T-cell (primary cell): ENCODE measurements at regions not wholly inside any gene's neighbourhood (a gene's known extent, or its start where the extent isn't known, plus 50 kb on each side); places are given as distances from the start of the nearest gene placed in this dataset.

ENCODE experiments used
- ATAC-seq, 4 experiments: fragments of 200-7000 bp in 3 of 4; fragments of 150-1000 bp in 1 of 4; cut with Tn5 transposase; replicated peaks in 1 of 4; 1 replicate in 3 of 4; 2 replicates in 1 of 4; pipeline ENCODE4 v1.10.0; 2021; ENCODE audit warnings: moderate library complexity in 3 of 4, mild to moderate bottlenecking in 2 of 4, moderate number of reproducible peaks in 1 of 4
- CTCF ChIA-PET, 2 donors: fragments of 300-600 bp; sonication (Branson Sonifier 250); formaldehyde crosslinking; loops; one replicate each; lab custom pipeline; 2022; ENCODE audit warnings: antibody characterized with exemption in 2 of 2; lab: Charles Lee
- POLR2A ChIA-PET, 2 donors: fragments of 300-600 bp; sonication (Branson Sonifier 250); formaldehyde crosslinking; loops; one replicate each; lab custom pipeline; 2022; ENCODE audit warnings: antibody characterized with exemption in 2 of 2; lab: Charles Lee
- DNase-seq, 35 experiments: peaks; one replicate each; pipeline versions ENCODE4 v3.0.0 to v3.0.0-alpha.2; 2013 to 2023
- H3K27ac ChIP-seq: one replicate; pipeline ENCODE4 v1.5.1; 2013; ENCODE audit warnings: low read length
- H3K27me3 ChIP-seq, 2 experiments: replicated peaks in 1 of 2; 1 replicate in 1 of 2; 2 replicates in 1 of 2; pipeline versions ENCODE4 v1.6.1 to v1.7.0; 2013; ENCODE audit warnings: low read length in 1 of 2, mixed read lengths in 1 of 2; ENCODE audit not compliant: control insufficient read depth in 2 of 2, insufficient read depth in 2 of 2; ENCODE audit errors: extremely low read depth in 1 of 2
- H3K36me3 ChIP-seq, 2 donors: 1 replicate in 1 of 2; 2 replicates in 1 of 2; pipeline versions ENCODE4 v1.6.1 to v1.7.0; 2013; ENCODE audit warnings: low read length in 1 of 2; ENCODE audit not compliant: control insufficient read depth in 2 of 2, insufficient read depth in 1 of 2; ENCODE audit errors: extremely low read depth in 1 of 2
- H3K4me1 ChIP-seq, 2 experiments: 1 replicate in 1 of 2; 2 replicates in 1 of 2; pipeline versions ENCODE4 v1.6.1 to v1.7.0; 2013; ENCODE audit warnings: low read length in 2 of 2, mixed read lengths in 1 of 2; ENCODE audit not compliant: insufficient read depth in 2 of 2, control insufficient read depth in 1 of 2; ENCODE audit errors: extremely low read depth in 1 of 2
- H3K4me3 ChIP-seq, 2 donors: 1 replicate in 1 of 2; 2 replicates in 1 of 2; pipeline versions ENCODE4 v1.5.1 to v1.7.0; 2013; ENCODE audit warnings: mild to moderate bottlenecking in 2 of 2, low read length in 1 of 2, moderate library complexity in 1 of 2; ENCODE audit not compliant: control insufficient read depth in 1 of 2; ENCODE audit errors: extremely low read depth in 1 of 2
- H3K9me3 ChIP-seq: 2 replicates; pipeline ENCODE4 v1.7.0; 2013
- H3K27ac Mint-ChIP-seq, 2 donors: one replicate each; pipeline ENCODE4 v1.8.0; 2020 to 2021; ENCODE audit warnings: mild to moderate bottlenecking in 2 of 2, mixed read lengths in 2 of 2
- H3K27me3 Mint-ChIP-seq, 2 donors: one replicate each; pipeline ENCODE4 v1.8.0; 2021 to 2022; ENCODE audit warnings: mixed read lengths in 2 of 2
- H3K36me3 Mint-ChIP-seq: one replicate; pipeline ENCODE4 v1.8.0; 2021; ENCODE audit warnings: mixed read lengths
- H3K4me1 Mint-ChIP-seq, 3 donors: one replicate each; pipeline ENCODE4 v1.8.0; 2020 to 2022; ENCODE audit warnings: mixed read lengths in 3 of 3, mild to moderate bottlenecking in 1 of 3
- H3K4me3 Mint-ChIP-seq, 3 donors: one replicate each; pipeline ENCODE4 v1.8.0; 2020 to 2022; ENCODE audit warnings: mild to moderate bottlenecking in 3 of 3, mixed read lengths in 3 of 3, moderate library complexity in 3 of 3
- H3K9me3 Mint-ChIP-seq, 3 donors: one replicate each; pipeline ENCODE4 v1.8.0; 2020 to 2022; ENCODE audit warnings: mixed read lengths in 3 of 3
- WGBS: methylation state at CpG from one replicate; pipeline ENCODE4 v1.1.5; 2013; ENCODE audit warnings: missing lambda C conversion rate; ENCODE audit not compliant: insufficient coverage; 5-methylcytosine and 5-hydroxymethylcytosine counted together

DNA sequence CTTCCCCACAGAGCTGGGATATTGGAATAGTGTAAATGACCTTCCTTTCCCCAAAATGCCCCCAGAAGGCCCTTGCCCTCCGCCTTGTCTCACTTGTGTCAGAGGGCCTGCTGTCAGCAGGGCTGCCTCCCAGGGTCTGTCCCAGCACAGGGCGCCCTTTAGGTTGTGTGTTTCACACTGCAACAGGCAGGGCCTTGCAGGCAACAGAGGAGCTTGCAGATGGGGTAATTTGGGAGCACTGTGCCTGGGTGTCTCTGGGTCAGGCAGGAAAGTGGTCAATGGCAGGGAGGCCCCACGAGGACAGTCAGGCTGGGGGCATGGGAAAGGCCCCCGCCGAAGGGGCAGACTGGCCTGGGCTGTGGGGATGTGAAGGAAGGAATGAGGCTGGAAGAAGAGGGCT lies 130.7 kb downstream of the ASB1 start:
- POLR2A ChIA-PET: no interaction called here
- Histone ChIP-seq H3K9me3 (no peaks in the 10 kb centered on the region), H3K27ac (no peak overlapping the region), H3K4me3 (no peak overlapping the region), H3K27me3 (peaks cover 0 to 35% of the 10 kb centered on the region in 2 experiments), H3K36me3 (no peaks in the 10 kb centered on the region), H3K4me1 (no peaks in the 10 kb centered on the region)
- Mint-ChIP-seq H3K9me3 (peaks cover 0 to 4% (median 4%) of the 10 kb centered on the region in 3 donors), H3K36me3 (no peaks in the 10 kb centered on the region), H3K4me1 (no peaks in the 10 kb centered on the region), H3K27me3 (peaks cover 10 to 13% of the 10 kb centered on the region in 2 donors), H3K27ac (no peak overlapping the region), H3K4me3 (no peak overlapping the region)
- CTCF ChIA-PET: no interaction called here
- 80% methylated on average over 3 of the region's 5 CpGs for WGBS
- DNase-seq (no peak), ATAC-seq (no peak)

DNA sequence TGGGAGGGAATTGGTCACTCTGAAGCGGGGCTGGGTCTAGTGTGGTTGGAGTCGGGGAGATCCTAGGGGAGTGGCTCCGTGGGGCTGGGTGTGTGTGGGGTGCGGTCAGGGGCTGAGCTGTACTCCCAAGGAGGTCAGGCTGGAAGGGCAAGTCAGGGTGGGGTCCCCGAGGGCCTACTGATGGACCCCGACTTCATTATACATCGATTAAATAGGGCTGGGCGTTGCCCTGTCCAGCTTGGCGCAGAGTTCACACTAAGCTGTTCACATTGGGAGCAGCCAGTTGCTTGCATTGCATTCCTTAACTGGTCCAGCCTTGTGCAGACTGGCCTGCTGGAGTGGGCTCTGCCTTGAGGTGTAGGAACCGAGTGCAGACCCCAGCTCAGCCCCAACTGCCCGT lies 131.2 kb downstream of the ASB1 start:
- no peaks in the 10 kb centered on the region for H3K4me1 ChIP-seq
- H3K4me3 ChIP-seq: no peak overlapping the region
- H3K36me3 ChIP-seq: no peaks in the 10 kb centered on the region
- peaks cover 0 to 4% (median 3%) of the 10 kb centered on the region in 3 donors for H3K9me3 Mint-ChIP-seq
- peaks cover 0 to 35% of the 10 kb centered on the region in 2 experiments for H3K27me3 ChIP-seq
- no peaks in the 10 kb centered on the region for H3K9me3 ChIP-seq
- ATAC-seq (no peak), DNase-seq (no peak)
- ChIA-PET POLR2A (no interaction called here), CTCF (no interaction called here)
- H3K4me1 Mint-ChIP-seq: no peaks in the 10 kb centered on the region
- no peak overlapping the region for H3K4me3 Mint-ChIP-seq
- H3K27me3 Mint-ChIP-seq: peaks cover 10 to 13% of the 10 kb centered on the region in 2 donors
- H3K36me3 Mint-ChIP-seq: no peaks in the 10 kb centered on the region
- no peak overlapping the region for H3K27ac Mint-ChIP-seq
- no peak overlapping the region for H3K27ac ChIP-seq
- 83% methylated on average over 11 of the region's 11 CpGs for WGBS

GRCh38 chr2:238558456-238559099 lies 131.9 kb downstream of the ASB1 start:
- no peak overlapping the region for H3K27ac Mint-ChIP-seq
- H3K9me3 ChIP-seq: no peaks in the 10 kb centered on the region
- CTCF ChIA-PET: no interaction called here
- DNase-seq (no peak), ATAC-seq (no peak)
- no peaks in the 10 kb centered on the region for H3K36me3 ChIP-seq
- 92% methylated on average over 11 of the region's 19 CpGs for WGBS
- no peaks in the 10 kb centered on the region for H3K4me1 Mint-ChIP-seq
- no peak overlapping the region for H3K27ac ChIP-seq
- H3K36me3 Mint-ChIP-seq: no peaks in the 10 kb centered on the region
- no peak overlapping the region for H3K4me3 Mint-ChIP-seq
- no peak overlapping the region for H3K4me3 ChIP-seq
- POLR2A ChIA-PET: no interaction called here
- no peaks in the 10 kb centered on the region for H3K9me3 Mint-ChIP-seq
- peaks cover 0 to 35% of the 10 kb centered on the region in 2 experiments for H3K27me3 ChIP-seq
- peaks cover 10 to 13% of the 10 kb centered on the region in 2 donors for H3K27me3 Mint-ChIP-seq
- no peaks in the 10 kb centered on the region for H3K4me1 ChIP-seq

DNA sequence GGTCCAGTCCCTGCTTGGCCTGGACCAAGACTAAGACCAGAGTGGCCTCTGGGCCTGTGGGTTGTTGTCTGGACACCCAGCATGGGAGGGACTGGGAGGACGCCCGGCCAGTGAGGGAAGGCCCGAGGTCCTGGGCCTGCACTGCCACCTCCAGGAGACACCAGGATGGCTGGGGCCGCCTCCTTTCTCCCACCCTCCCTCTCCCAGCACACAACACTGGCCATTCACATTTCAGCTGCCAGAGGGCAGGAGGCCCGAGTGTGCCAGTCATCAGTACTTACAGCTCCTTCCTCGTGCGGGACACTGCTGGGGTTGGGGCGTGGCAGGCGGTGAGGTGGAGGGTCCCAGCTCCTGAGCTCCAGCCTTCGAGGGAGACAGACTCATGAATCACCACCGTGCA lies 133.5 kb downstream of the ASB1 start:
- no peaks in the 10 kb centered on the region for H3K4me1 ChIP-seq
- no peaks in the 10 kb centered on the region for H3K9me3 ChIP-seq
- CTCF ChIA-PET: no interaction called here
- no peaks in the 10 kb centered on the region for H3K36me3 ChIP-seq
- POLR2A ChIA-PET: no interaction called here
- ATAC-seq: no peak
- no peak overlapping the region for H3K4me3 ChIP-seq
- H3K27me3 ChIP-seq: peaks cover 0 to 30% of the 10 kb centered on the region in 2 experiments
- Mint-ChIP-seq H3K36me3 (no peaks in the 10 kb centered on the region), H3K4me1 (no peaks in the 10 kb centered on the region), H3K4me3 (no peak overlapping the region), H3K27ac (no peak overlapping the region), H3K9me3 (no peaks in the 10 kb centered on the region), H3K27me3 (peaks cover 10 to 13% of the 10 kb centered on the region in 2 donors)
- DNase-seq: no peak
- 76% methylated on average over 9 of the region's 11 CpGs for WGBS
- no peak overlapping the region for H3K27ac ChIP-seq

DNA sequence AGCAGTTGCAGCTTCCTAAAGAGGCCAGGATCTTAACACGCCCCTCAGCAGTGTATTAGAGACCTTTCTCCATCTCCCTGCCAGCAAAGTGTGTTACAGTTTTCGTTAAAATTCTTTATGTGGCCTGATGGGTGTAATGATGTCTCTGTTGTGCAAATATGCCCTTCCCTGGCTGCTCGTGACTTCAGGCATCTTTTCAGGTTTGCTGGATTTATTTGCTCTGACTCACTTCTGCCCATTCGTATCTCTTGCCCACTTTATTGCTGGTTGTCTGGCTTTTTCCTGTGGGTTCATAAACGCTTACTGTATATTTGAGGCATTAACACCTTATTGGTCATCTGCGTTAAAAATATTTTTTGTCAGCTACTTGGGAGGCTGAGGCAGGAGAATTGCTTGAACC lies 134.5 kb downstream of the ASB1 start:
- no peak overlapping the region for H3K4me3 Mint-ChIP-seq
- H3K27me3 Mint-ChIP-seq: peaks cover 10 to 13% of the 10 kb centered on the region in 2 donors
- H3K4me1 Mint-ChIP-seq: no peaks in the 10 kb centered on the region
- no peaks in the 10 kb centered on the region for H3K9me3 Mint-ChIP-seq
- ChIA-PET CTCF (interaction anchor here in 1 of 2 donors (0.7 kb wide), 1 partner anchor 979 kb away, joined by 3 read pairs; no protein-coding TSS in a partner anchor), POLR2A (no interaction called here)
- H3K36me3 ChIP-seq: no peaks in the 10 kb centered on the region
- DNase-seq (no peak), ATAC-seq (no peak)
- no peaks in the 10 kb centered on the region for H3K9me3 ChIP-seq
- H3K27ac Mint-ChIP-seq: no peak overlapping the region
- H3K36me3 Mint-ChIP-seq: no peaks in the 10 kb centered on the region
- whole genome bisulfite sequencing: 63% methylated on average over 2 of the region's 6 CpGs
- no peak overlapping the region for H3K27ac ChIP-seq
- H3K4me1 ChIP-seq: no peaks in the 10 kb centered on the region
- peaks cover 0 to 33% of the 10 kb centered on the region in 2 experiments for H3K27me3 ChIP-seq
- H3K4me3 ChIP-seq: no peak overlapping the region

DNA sequence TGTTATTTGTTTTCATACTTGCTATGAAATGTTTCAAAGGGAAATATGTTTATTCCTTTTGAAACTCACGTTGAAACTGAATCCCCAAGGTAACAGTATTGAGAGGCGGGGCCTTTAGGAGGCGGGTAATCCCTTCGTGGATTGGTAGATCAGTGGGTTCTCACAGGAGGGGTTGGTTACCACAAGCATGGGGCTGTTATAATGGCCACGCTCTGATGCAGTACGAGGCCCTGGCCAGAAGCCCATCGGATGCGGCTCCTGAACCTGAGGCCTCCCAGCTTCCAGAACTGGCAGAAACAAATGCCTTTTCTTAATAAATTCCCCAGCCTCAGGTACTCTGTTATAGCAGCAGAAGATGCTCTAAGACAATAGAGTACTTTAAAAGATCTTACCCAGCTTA lies 135.7 kb downstream of the ASB1 start:
- no peaks in the 10 kb centered on the region for H3K4me1 Mint-ChIP-seq
- no peaks in the 10 kb centered on the region for H3K9me3 ChIP-seq
- ChIA-PET CTCF (no interaction called here), POLR2A (no interaction called here)
- H3K27me3 ChIP-seq: peaks cover 0 to 35% of the 10 kb centered on the region in 2 experiments
- no peaks in the 10 kb centered on the region for H3K9me3 Mint-ChIP-seq
- no peak overlapping the region for H3K27ac ChIP-seq
- H3K4me1 ChIP-seq: no peaks in the 10 kb centered on the region
- H3K36me3 Mint-ChIP-seq: no peaks in the 10 kb centered on the region
- H3K27me3 Mint-ChIP-seq: peaks cover 5 to 12% of the 10 kb centered on the region in 2 donors
- no peak overlapping the region for H3K4me3 ChIP-seq
- no peak overlapping the region for H3K4me3 Mint-ChIP-seq
- DNase-seq: no peak
- no peak for ATAC-seq
- WGBS: 73% methylated on average over 5 of the region's 8 CpGs
- H3K36me3 ChIP-seq: no peaks in the 10 kb centered on the region
- H3K27ac Mint-ChIP-seq: no peak overlapping the region
